Kidney epithelial cell (primary cell): ENCODE measurements at regions not wholly inside any gene's neighbourhood (a gene's known extent, or its start where the extent isn't known, plus 50 kb on each side); places are given as distances from the start of the nearest gene placed in this dataset.

Experiments
- DNase-seq: peaks from one replicate; pipeline ENCODE4 v3.0.0-alpha.2; 2010; ENCODE audit warnings: low read depth
- H3K27me3 ChIP-seq: 2 replicates; pipeline ENCODE4 v1.6.0; 2011; ENCODE audit warnings: low read length; ENCODE audit not compliant: control insufficient read depth, insufficient read depth
- H3K36me3 ChIP-seq: 2 replicates; pipeline ENCODE4 v1.5.1; 2011; ENCODE audit warnings: low read length; ENCODE audit not compliant: control insufficient read depth, insufficient read depth
- H3K4me3 ChIP-seq: 2 replicates; pipeline ENCODE4 v1.5.1; 2011; ENCODE audit warnings: low read depth, mild to moderate bottlenecking, control low read depth, low read length
- TF ChIP-seq, protein P1 (sequence below): IDR thresholded peaks from 2 replicates; pipeline ENCODE4 v1.5.1; 2011; ENCODE audit warnings: mild to moderate bottlenecking, moderate library complexity, low read length, control low read depth, inconsistent platforms; ENCODE audit not compliant: insufficient read depth, poor library complexity, severe bottlenecking

DNA sequence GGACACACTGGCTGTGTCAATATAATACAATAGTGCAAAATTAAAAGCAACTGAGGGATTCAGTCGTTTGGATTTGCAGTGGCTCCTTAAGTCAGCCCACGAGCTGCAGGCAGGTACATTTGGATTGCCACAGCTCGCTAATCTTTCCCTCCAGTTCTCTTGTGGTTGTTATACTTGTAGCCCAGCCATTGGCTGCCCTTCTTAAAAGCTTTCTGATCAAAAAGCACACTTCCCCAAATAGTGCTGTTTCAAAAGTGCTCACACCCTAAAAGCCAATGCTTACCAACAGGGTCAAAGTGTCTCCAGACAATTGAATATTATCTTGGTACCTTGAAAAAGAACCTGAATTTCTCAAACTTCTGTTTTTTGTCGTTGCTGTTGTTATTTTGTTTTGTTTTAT is 404.7 kb upstream of the FAM98A start:
- TF ChIP-seq, protein P1, sequence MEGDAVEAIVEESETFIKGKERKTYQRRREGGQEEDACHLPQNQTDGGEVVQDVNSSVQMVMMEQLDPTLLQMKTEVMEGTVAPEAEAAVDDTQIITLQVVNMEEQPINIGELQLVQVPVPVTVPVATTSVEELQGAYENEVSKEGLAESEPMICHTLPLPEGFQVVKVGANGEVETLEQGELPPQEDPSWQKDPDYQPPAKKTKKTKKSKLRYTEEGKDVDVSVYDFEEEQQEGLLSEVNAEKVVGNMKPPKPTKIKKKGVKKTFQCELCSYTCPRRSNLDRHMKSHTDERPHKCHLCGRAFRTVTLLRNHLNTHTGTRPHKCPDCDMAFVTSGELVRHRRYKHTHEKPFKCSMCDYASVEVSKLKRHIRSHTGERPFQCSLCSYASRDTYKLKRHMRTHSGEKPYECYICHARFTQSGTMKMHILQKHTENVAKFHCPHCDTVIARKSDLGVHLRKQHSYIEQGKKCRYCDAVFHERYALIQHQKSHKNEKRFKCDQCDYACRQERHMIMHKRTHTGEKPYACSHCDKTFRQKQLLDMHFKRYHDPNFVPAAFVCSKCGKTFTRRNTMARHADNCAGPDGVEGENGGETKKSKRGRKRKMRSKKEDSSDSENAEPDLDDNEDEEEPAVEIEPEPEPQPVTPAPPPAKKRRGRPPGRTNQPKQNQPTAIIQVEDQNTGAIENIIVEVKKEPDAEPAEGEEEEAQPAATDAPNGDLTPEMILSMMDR, result no peak
- H3K36me3 ChIP-seq, result no peaks in the 10 kb centered on the region
- DNase-seq, result no peak
- H3K4me3 ChIP-seq, result no peak overlapping the region
- no peaks in the 10 kb centered on the region for H3K27me3 ChIP-seq

- Histone ChIP-seq H3K4me3 (no peak overlapping the region), H3K36me3 (no peaks in the 10 kb centered on the region), H3K27me3 (no peaks in the 10 kb centered on the region)
- TF ChIP-seq, protein P1, result no peak
- no peak for DNase-seq
Measured at GRCh38 chr2:34001557-34001956, 402.5 kb upstream of the FAM98A start.

DNA sequence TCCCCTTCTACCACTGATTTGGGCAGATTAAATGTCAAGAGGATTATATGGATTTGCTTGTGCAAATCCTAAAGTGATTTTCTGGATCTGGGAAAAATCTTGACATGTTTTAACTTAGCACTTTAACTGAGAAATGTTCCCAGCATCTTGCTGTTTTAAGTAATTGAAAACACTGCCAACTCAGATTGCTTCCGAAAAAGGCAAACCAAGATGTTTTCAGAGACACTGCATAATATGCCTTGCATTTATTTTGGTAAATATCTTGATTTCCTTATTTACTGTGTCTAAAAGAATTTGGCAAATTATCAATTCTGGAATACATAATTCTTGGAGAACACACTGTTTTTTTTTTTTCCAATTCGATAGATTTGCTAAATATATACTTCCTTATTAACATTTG is 385.0 kb upstream of the FAM98A start:
- TF ChIP-seq, protein P1, result no peak
- H3K27me3 ChIP-seq, result no peaks in the 10 kb centered on the region
- H3K4me3 ChIP-seq, result no peak overlapping the region
- no peak for DNase-seq
- H3K36me3 ChIP-seq, result no peaks in the 10 kb centered on the region

DNA sequence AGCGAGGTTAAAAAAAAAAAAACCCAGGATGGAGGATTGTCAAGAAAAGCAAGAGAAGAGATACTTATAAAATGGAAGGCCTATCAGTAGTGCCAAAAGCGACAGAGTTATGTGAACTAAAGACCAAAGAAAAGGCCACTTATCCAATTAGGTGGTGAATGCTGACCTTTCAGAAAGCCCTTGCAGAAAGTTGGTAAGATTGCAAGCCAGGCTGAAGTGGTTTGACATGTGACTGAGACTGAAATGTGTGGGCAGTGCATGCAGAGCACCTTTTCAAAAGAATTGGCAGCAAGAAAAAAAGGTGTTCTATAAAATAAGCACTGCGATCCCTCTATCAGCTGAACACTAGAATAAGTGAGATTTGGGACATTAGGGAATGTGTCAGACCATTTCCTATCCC is 379.4 kb upstream of the FAM98A start:
- Histone ChIP-seq H3K27me3 (no peaks in the 10 kb centered on the region), H3K4me3 (no peak overlapping the region), H3K36me3 (no peaks in the 10 kb centered on the region)
- no peak for DNase-seq
- TF ChIP-seq, protein P1, result no peak

DNA sequence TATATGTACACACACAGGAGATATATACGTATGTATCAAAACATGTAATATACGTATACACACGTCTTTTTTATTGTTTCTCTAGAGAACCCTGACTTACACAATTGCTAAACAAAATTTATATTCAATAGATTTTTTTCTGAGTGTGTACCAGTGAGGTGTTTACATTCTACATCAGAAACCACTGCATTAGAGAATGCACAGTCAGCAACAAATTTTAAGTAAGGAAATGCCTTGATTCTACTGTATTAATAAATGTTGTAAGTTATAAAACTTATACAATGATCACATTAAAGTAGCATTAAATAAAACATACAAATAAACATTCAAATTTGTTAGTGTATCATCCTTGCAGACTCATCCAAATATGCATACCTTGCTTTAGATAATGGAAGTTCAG is 376.4 kb upstream of the FAM98A start:
- no peak overlapping the region for H3K4me3 ChIP-seq
- no peaks in the 10 kb centered on the region for H3K27me3 ChIP-seq
- TF ChIP-seq, protein P1, result no peak
- no peaks in the 10 kb centered on the region for H3K36me3 ChIP-seq
- no peak for DNase-seq

GRCh38 chr2:33967103-33967502 is 368.0 kb upstream of the FAM98A start:
- H3K4me3 ChIP-seq, result no peak overlapping the region
- DNase-seq, result no peak
- H3K27me3 ChIP-seq, result no peaks in the 10 kb centered on the region
- no peaks in the 10 kb centered on the region for H3K36me3 ChIP-seq
- TF ChIP-seq, protein P1, result no peak
